MM.1S (cell line): ENCODE measurements at regions not wholly inside any gene's neighbourhood (a gene's known extent, or its start where the extent isn't known, plus 50 kb on each side); places are given as distances from the start of the nearest gene placed in this dataset.

Experiments used
- DNase-seq: peaks from one replicate; pipeline ENCODE4 v3.0.0-alpha.2; 2015
- H2AFZ ChIP-seq: fragments of 300-600 bp; sonication (generic); 2 replicates; pipeline ENCODE4 v1.6.0; 2016; ENCODE audit warnings: antibody characterized with exemption, low read length
- H3F3A ChIP-seq: fragments of 300-600 bp; sonication (generic); 2 replicates; pipeline ENCODE4 v1.6.1; 2016; ENCODE audit warnings: mild to moderate bottlenecking, antibody characterized with exemption, low read length, moderate library complexity, mixed read lengths; ENCODE audit not compliant: insufficient read depth
- H3K27ac ChIP-seq: fragments of 300-600 bp; sonication (generic); 2 replicates; pipeline ENCODE4 v1.5.1; 2016; ENCODE audit warnings: mild to moderate bottlenecking, low read length
- H3K27me3 ChIP-seq: fragments of 300-600 bp; sonication (generic); replicated peaks from 2 replicates; pipeline ENCODE4 v1.6.0; 2016; ENCODE audit warnings: low read length; ENCODE audit not compliant: insufficient read depth
- H3K36me3 ChIP-seq: fragments of 300-600 bp; sonication (generic); replicated peaks from 2 replicates; pipeline ENCODE4 v1.6.1; 2016; ENCODE audit warnings: mild to moderate bottlenecking, low read length, mixed read lengths; ENCODE audit not compliant: insufficient read depth
- H3K4me1 ChIP-seq: fragments of 300-600 bp; sonication (generic); 2 replicates; pipeline ENCODE4 v1.6.1; 2016; ENCODE audit warnings: low read length, mixed read lengths
- H3K4me2 ChIP-seq: fragments of 300-600 bp; sonication (generic); 2 replicates; pipeline ENCODE4 v1.6.0; 2016; ENCODE audit warnings: low read depth, low read length
- H3K4me3 ChIP-seq: fragments of 300-600 bp; sonication (generic); 2 replicates; pipeline ENCODE4 v1.5.1; 2016; ENCODE audit warnings: low read length, mixed read lengths
- H3K79me2 ChIP-seq: fragments of 300-600 bp; sonication (generic); 2 replicates; pipeline ENCODE4 v1.6.1; 2016; ENCODE audit warnings: mixed run types, low read length, mixed read lengths
- H3K9ac ChIP-seq: fragments of 300-600 bp; sonication (generic); 2 replicates; pipeline ENCODE4 v1.6.1; 2016; ENCODE audit warnings: low read length, mixed read lengths
- H3K9me2 ChIP-seq: fragments of 300-600 bp; sonication (generic); replicated peaks from 2 replicates; pipeline ENCODE4 v1.6.1; 2016; ENCODE audit warnings: mild to moderate bottlenecking, low read length, mixed read lengths; ENCODE audit not compliant: insufficient read depth
- H3K9me3 ChIP-seq: fragments of 300-600 bp; sonication (generic); replicated peaks from 2 replicates; pipeline ENCODE4 v1.6.1; 2016; ENCODE audit warnings: mild to moderate bottlenecking, low read length, mixed read lengths; ENCODE audit not compliant: insufficient read depth
- H4K20me1 ChIP-seq: fragments of 300-600 bp; sonication (generic); 2 replicates; pipeline ENCODE4 v1.6.1; 2016; ENCODE audit warnings: mild to moderate bottlenecking, low read length, moderate library complexity, mixed read lengths; ENCODE audit not compliant: insufficient read depth
- EZH2 ChIP-seq: fragments of 300-600 bp; sonication (generic); optimal IDR thresholded peaks from 2 replicates; pipeline ENCODE3; 2017; ENCODE audit warnings: low read depth, mild to moderate bottlenecking, antibody characterized with exemption, low read length, mixed read lengths
- EZH2phosphoT487 ChIP-seq: fragments of 300-600 bp; sonication (generic); IDR thresholded peaks from 2 replicates; pipeline ENCODE4 v1.6.1; 2018; ENCODE audit warnings: antibody characterized with exemption, low read length
- TF ChIP-seq, protein P1 (sequence below): fragments of 300-600 bp; sonication (generic); IDR thresholded peaks from 2 replicates; pipeline ENCODE4 v1.5.1; 2016; ENCODE audit warnings: antibody characterized with exemption, low read length, mixed read lengths

DNA sequence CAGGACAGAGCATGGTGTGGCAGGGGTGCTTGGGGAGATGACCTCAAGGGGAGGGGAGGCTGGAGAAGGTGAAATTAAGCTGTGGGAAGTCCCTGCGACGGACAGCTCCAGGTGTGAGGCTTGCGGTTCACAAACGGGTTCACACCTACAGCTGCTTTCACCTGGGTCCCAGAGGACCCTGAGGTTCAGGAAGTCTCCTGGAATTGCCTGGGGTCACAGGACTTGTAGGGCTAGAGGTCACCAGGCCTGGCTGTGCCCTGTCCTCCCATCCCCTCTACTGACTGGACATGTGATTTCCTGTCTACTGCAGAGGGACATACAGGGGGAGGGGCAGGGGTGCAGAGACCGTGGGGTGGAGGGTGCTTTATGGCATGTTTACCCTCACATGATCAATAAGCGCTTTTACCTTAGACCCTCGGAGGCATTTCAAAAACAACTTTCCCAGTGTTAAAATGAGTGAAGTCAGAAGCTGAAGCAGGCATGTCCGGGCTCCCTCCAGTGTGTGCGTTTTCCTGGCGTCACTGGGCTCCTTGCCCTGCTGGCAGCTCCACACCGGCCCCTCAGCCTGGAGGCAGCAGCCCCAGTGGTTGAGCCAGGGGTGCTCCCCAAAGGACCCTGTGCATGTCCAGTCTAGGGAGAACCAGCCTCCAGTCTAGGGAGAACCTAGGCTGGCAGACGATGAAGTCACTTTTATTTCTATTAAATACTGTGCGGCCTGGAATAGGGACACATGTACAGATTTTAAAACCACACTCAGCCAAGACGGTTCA lies 66.6 kb upstream of the IGFBP3 start:
- peak; percentile 42 for DNase-seq
- Histone ChIP-seq H3K79me2 (no peaks in the 10 kb centered on the region), H3K27me3 (no peaks in the 10 kb centered on the region), H3K9ac (no peak overlapping the region), H3F3A (no peaks in the 10 kb centered on the region), H3K36me3 (no peaks in the 10 kb centered on the region), H3K4me2 (no peak overlapping the region), H3K4me3 (no peak overlapping the region), H3K9me2 (no peaks in the 10 kb centered on the region), H4K20me1 (no peaks in the 10 kb centered on the region), H3K9me3 (no peaks in the 10 kb centered on the region), H3K27ac (no peak overlapping the region), H2AFZ (no peak overlapping the region), H3K4me1 (no peaks in the 10 kb centered on the region)
- TF ChIP-seq, protein P1, sequence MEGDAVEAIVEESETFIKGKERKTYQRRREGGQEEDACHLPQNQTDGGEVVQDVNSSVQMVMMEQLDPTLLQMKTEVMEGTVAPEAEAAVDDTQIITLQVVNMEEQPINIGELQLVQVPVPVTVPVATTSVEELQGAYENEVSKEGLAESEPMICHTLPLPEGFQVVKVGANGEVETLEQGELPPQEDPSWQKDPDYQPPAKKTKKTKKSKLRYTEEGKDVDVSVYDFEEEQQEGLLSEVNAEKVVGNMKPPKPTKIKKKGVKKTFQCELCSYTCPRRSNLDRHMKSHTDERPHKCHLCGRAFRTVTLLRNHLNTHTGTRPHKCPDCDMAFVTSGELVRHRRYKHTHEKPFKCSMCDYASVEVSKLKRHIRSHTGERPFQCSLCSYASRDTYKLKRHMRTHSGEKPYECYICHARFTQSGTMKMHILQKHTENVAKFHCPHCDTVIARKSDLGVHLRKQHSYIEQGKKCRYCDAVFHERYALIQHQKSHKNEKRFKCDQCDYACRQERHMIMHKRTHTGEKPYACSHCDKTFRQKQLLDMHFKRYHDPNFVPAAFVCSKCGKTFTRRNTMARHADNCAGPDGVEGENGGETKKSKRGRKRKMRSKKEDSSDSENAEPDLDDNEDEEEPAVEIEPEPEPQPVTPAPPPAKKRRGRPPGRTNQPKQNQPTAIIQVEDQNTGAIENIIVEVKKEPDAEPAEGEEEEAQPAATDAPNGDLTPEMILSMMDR: no peak
- TF ChIP-seq EZH2phosphoT487: no peak

DNA sequence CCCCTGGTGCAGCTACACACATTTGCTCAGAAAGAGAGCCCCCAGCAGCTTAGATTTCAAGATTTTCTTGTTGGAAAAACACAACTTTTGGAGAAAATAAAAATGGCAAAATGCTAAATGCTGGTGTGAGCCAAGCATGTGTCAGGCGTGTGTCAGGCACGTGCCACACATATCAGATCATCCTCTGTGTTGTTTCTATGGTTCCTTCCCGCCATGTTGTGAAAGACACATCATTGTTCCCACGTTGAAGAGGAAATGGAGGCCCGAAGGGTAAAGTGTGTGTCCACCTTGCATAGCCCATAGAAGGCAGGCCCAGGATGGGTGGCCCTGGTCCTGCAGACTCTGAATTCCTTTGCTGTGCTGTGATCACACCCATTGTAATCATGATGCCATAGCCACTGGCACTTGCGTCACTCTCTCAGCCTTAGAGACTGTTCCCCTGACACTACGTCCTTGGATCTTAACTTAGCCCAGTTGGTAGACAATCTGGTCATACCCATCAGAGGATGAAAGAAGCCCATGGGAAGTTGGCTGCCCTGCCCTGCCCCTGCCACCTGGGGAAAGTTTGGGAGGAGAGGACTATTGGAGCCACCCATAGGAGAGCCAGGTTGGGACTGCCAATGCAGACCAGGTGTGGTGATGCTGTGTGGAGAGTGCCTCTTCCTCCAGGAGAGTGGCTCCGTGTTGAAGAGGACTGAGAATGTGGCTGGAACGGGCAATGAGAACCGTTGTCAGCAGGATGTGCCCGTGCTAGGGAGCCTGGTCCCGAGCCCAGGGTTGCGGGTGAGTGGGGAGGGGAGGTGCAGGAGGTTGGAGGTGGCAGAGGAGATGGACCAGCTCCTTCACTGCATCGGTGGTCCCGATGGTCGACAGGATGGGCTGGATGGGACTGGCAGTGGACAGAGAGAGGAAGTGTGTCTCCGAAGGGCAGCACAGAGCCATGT lies 65.6 kb upstream of the IGFBP3 start:
- H3K79me2 ChIP-seq: no peaks in the 10 kb centered on the region
- H3K9me3 ChIP-seq: no peaks in the 10 kb centered on the region
- DNase-seq: no peak
- H3K9me2 ChIP-seq: no peaks in the 10 kb centered on the region
- no peaks in the 10 kb centered on the region for H3K27me3 ChIP-seq
- TF ChIP-seq EZH2 (no peak), EZH2phosphoT487 (no peak)
- TF ChIP-seq, protein P1: no peak
- no peak overlapping the region for H3K4me3 ChIP-seq
- H4K20me1 ChIP-seq: no peaks in the 10 kb centered on the region
- H3F3A ChIP-seq: no peaks in the 10 kb centered on the region
- H3K36me3 ChIP-seq: no peaks in the 10 kb centered on the region
- no peak overlapping the region for H2AFZ ChIP-seq
- no peak overlapping the region for H3K9ac ChIP-seq
- H3K4me1 ChIP-seq: no peaks in the 10 kb centered on the region
- no peak overlapping the region for H3K4me2 ChIP-seq
- H3K27ac ChIP-seq: no peak overlapping the region

DNA sequence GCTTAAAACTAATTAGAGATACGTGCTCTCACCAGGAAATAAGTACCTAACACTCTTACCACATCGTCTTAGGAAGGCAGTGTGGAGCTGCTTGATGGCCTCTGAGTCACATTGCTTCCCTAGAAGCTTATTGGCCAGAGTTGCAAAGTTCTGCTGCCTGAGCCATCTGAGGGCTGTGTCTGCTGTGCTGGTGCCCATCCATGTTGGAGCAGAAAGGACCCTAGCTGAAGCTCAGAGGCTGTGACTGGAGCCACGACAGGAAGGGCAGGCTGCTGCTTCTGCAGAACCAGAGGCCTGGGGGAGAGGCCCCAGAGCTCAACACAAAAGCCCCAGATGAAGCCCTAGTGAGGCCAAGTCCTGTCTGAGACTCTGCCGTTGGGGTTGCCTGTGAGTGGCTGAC lies 64.8 kb upstream of the IGFBP3 start:
- no peak overlapping the region for H2AFZ ChIP-seq
- H3F3A ChIP-seq: no peaks in the 10 kb centered on the region
- TF ChIP-seq, protein P1: no peak
- TF ChIP-seq EZH2 (no peak), EZH2phosphoT487 (no peak)
- no peaks in the 10 kb centered on the region for H3K36me3 ChIP-seq
- no peaks in the 10 kb centered on the region for H3K9me3 ChIP-seq
- H3K4me1 ChIP-seq: no peaks in the 10 kb centered on the region
- H3K9me2 ChIP-seq: no peaks in the 10 kb centered on the region
- no peak overlapping the region for H3K4me2 ChIP-seq
- no peaks in the 10 kb centered on the region for H3K79me2 ChIP-seq
- no peak for DNase-seq
- H3K27ac ChIP-seq: no peak overlapping the region
- H3K4me3 ChIP-seq: no peak overlapping the region
- H3K9ac ChIP-seq: no peak overlapping the region
- no peaks in the 10 kb centered on the region for H4K20me1 ChIP-seq
- no peaks in the 10 kb centered on the region for H3K27me3 ChIP-seq
